Parathyroid adenoma (tissue), 2 donors: ENCODE measurements at regions not wholly inside any gene's neighbourhood (a gene's known extent, or its start where the extent isn't known, plus 50 kb on each side); places are given as distances from the start of the nearest gene placed in this dataset.

Source experiments
- H2AFZ ChIP-seq: fragments of 300-600 bp; sonication (generic); one replicate; pipeline ENCODE4 v1.7.0; 2017; ENCODE audit warnings: antibody characterized with exemption, mild to moderate bottlenecking
- H3K27ac ChIP-seq: fragments of 300-600 bp; sonication (generic); one replicate; pipeline ENCODE4 v1.7.0; 2017
- H3K27me3 ChIP-seq: fragments of 300-600 bp; sonication (generic); one replicate; pipeline ENCODE4 v1.7.0; 2017; ENCODE audit warnings: low read length; ENCODE audit not compliant: control insufficient read depth, insufficient read depth
- H3K36me3 ChIP-seq: fragments of 300-600 bp; sonication (generic); one replicate; pipeline ENCODE4 v1.7.0; 2017; ENCODE audit warnings: low read length; ENCODE audit not compliant: control insufficient read depth, insufficient read depth
- H3K4me1 ChIP-seq: fragments of 300-600 bp; sonication (generic); one replicate; pipeline ENCODE4 v1.7.0; 2017; ENCODE audit warnings: control low read depth
- H3K4me2 ChIP-seq: fragments of 300-600 bp; sonication (generic); one replicate; pipeline ENCODE4 v1.7.0; 2017; ENCODE audit warnings: low read length
- H3K4me3 ChIP-seq: fragments of 300-600 bp; sonication (generic); one replicate; pipeline ENCODE4 v1.7.0; 2017; ENCODE audit warnings: low read depth, low read length
- H3K79me2 ChIP-seq: fragments of 300-600 bp; sonication (generic); one replicate; pipeline ENCODE4 v1.7.0; 2017; ENCODE audit warnings: control low read depth
- H3K9ac ChIP-seq: fragments of 300-600 bp; sonication (generic); one replicate; pipeline ENCODE4 v1.7.0; 2017; ENCODE audit warnings: mild to moderate bottlenecking
- H3K9me3 ChIP-seq: fragments of 300-600 bp; sonication (generic); one replicate; pipeline ENCODE4 v1.7.0; 2017; ENCODE audit warnings: low read length; ENCODE audit not compliant: control insufficient read depth
- CTCF ChIP-seq: fragments of 300-600 bp; sonication (generic); IDR thresholded peaks from one replicate; pipeline ENCODE4 v1.7.0; 2017; ENCODE audit warnings: antibody characterized with exemption, mild to moderate bottlenecking
- donor health status: primary hyperparathyroidism.

GRCh38 chr20:24743641-24744040 is 205.4 kb upstream of the CST7 start:
- Histone ChIP-seq H3K27ac (no peak overlapping the region), H3K27me3 (no peaks in the 10 kb centered on the region), H3K9me3 (no peaks in the 10 kb centered on the region), H3K4me3 (no peak overlapping the region), H3K4me2 (no peak overlapping the region), H3K9ac (no peak overlapping the region), H3K36me3 (no peaks in the 10 kb centered on the region), H2AFZ (no peak overlapping the region), H3K79me2 (no peaks in the 10 kb centered on the region), H3K4me1 (no peaks in the 10 kb centered on the region)
- no peak for TF ChIP-seq CTCF

- H3K79me2 ChIP-seq = no peaks in the 10 kb centered on the region
- no peaks in the 10 kb centered on the region for H3K4me1 ChIP-seq
- H3K4me2 ChIP-seq = no peak overlapping the region
- H2AFZ ChIP-seq = no peak overlapping the region
- H3K36me3 ChIP-seq = no peaks in the 10 kb centered on the region
- H3K9me3 ChIP-seq = no peaks in the 10 kb centered on the region
- no peak for TF ChIP-seq CTCF
- no peak overlapping the region for H3K4me3 ChIP-seq
- no peaks in the 10 kb centered on the region for H3K27me3 ChIP-seq
- no peak overlapping the region for H3K27ac ChIP-seq
- H3K9ac ChIP-seq = no peak overlapping the region
Observed at GRCh38 chr20:24744747-24745146, 204.3 kb upstream of the CST7 start.

GRCh38 chr20:24745206-24745605 is 203.9 kb upstream of the CST7 start:
- H3K4me1 ChIP-seq = no peaks in the 10 kb centered on the region
- no peaks in the 10 kb centered on the region for H3K27me3 ChIP-seq
- no peaks in the 10 kb centered on the region for H3K9me3 ChIP-seq
- no peak overlapping the region for H3K9ac ChIP-seq
- H3K4me2 ChIP-seq = no peak overlapping the region
- no peak for TF ChIP-seq CTCF
- no peak overlapping the region for H3K4me3 ChIP-seq
- no peak overlapping the region for H3K27ac ChIP-seq
- no peaks in the 10 kb centered on the region for H3K36me3 ChIP-seq
- H2AFZ ChIP-seq = no peak overlapping the region
- H3K79me2 ChIP-seq = no peaks in the 10 kb centered on the region

- no peak overlapping the region for H3K4me3 ChIP-seq
- no peak overlapping the region for H3K4me2 ChIP-seq
- no peak overlapping the region for H3K27ac ChIP-seq
- no peaks in the 10 kb centered on the region for H3K27me3 ChIP-seq
- H3K79me2 ChIP-seq = no peaks in the 10 kb centered on the region
- no peak overlapping the region for H2AFZ ChIP-seq
- H3K36me3 ChIP-seq = no peaks in the 10 kb centered on the region
- H3K9me3 ChIP-seq = no peaks in the 10 kb centered on the region
- H3K4me1 ChIP-seq = no peaks in the 10 kb centered on the region
- no peak overlapping the region for H3K9ac ChIP-seq
- TF ChIP-seq CTCF = no peak
Observed at GRCh38 chr20:24745617-24746350, 203.3 kb upstream of the CST7 start.

GRCh38 chr20:24746351-24746685 is 202.8 kb upstream of the CST7 start:
- no peaks in the 10 kb centered on the region for H3K4me1 ChIP-seq
- no peak for TF ChIP-seq CTCF
- H3K4me2 ChIP-seq = no peak overlapping the region
- H2AFZ ChIP-seq = no peak overlapping the region
- H3K4me3 ChIP-seq = no peak overlapping the region
- no peaks in the 10 kb centered on the region for H3K9me3 ChIP-seq
- no peaks in the 10 kb centered on the region for H3K36me3 ChIP-seq
- no peaks in the 10 kb centered on the region for H3K79me2 ChIP-seq
- H3K27me3 ChIP-seq = no peaks in the 10 kb centered on the region
- H3K27ac ChIP-seq = no peak overlapping the region
- H3K9ac ChIP-seq = no peak overlapping the region
